ENCODE measurements at regions not wholly inside any gene's neighbourhood (a gene's known extent, or its start where the extent isn't known, plus 50 kb on each side); places are given as distances from the start of the nearest gene placed in this dataset.

DNA sequence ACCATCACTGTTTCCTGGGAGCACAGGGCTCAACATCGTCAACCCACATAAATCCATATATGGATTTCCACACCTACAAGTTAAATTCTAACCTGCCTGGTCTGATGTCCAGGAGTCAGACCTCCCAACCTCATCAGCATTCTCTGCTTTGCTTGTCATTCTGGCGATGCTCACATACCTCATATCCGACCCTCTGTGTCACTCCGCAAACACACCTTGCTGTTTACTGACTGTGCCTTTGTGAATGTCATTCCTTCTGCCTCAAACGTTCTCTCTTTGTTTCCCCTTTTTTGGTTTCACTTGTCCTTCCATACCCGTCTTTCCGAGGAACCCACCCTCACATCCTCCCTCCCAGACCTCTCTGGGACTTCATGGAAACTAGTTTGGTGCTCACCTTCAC, 187.1 kb downstream of the ACTR3 start:
- TF ChIP-seq POLR2AphosphoS5 (IDR thresholded peaks at IDR 0.05; ENCODE audit: low read depth, low read length) (no peak), POLR2A (IDR thresholded peaks at IDR 0.05; ENCODE audit: low read depth, low read length) (no peak)
